ENCODE measurements at regions not wholly inside any gene's neighbourhood (a gene's known extent, or its start where the extent isn't known, plus 50 kb on each side); places are given as distances from the start of the nearest gene placed in this dataset.

DNA sequence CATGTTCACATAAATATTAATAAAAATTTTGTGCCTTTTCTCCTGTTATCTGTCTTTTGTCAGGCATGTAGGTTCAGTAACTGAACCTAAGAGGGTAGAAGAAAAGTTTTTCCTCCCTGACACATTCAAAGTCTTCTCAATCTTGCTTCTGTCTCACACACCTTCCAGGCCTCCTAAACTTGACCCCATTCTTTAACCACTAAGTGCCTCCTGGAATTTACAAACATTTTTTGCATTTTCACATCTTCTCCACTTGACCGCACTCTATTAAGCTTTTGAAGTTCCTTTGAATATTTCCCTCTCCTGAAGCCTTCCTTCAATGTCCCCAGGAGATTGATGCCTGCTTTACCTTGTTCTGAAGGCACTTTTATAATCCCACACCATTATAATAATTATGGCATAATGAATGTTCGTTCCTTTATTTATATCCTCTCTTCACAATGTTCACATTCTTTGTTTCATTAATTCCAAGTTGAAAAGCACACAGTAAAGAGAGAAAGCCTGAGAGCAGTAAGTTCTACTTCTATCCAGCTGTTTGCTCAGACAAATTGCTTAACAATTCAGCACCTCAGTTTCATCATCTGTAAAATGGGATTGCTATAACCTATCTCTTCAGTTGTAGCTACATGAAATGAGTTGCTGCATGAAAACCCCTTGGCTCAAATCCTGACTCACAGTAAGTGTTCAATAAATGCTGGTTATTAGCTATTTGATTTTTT is 184.8 kb upstream of the KLHL29 start:
- DNase-seq (ENCODE audit: low spot score), result no peak

DNA sequence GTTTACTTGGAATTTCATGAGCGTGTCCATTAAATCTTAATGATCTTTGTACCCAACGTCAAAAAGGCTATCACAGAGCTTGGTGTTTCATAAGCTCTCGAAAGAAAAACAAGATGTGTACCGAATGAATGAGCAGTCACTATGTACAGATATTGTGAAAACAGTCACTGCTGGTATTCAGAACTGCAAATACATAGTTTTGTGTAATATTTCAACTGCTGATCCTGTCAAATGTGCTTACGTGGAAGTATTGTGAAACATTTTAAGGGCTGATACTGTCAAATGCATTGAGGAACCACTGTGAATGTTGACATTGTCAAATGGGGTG is 184.2 kb upstream of the KLHL29 start:
- DNase-seq (ENCODE audit: low spot score), result no peak

DNA sequence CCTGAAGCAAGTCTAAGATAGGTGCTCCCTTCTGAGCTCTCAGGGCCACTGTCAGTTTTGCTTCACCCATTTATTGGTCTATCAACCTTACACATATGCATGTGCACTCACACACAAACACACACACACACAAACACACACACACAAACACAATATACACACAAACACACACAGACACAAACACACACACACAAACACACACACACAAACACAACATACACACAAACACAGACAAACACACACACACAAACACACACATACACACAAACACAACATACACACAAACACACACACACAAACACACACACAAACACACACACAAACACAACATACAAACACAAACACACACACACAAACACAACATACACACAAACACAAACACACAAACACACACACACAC is 181.6 kb upstream of the KLHL29 start:
- no peak for DNase-seq (ENCODE audit: low spot score)

DNA sequence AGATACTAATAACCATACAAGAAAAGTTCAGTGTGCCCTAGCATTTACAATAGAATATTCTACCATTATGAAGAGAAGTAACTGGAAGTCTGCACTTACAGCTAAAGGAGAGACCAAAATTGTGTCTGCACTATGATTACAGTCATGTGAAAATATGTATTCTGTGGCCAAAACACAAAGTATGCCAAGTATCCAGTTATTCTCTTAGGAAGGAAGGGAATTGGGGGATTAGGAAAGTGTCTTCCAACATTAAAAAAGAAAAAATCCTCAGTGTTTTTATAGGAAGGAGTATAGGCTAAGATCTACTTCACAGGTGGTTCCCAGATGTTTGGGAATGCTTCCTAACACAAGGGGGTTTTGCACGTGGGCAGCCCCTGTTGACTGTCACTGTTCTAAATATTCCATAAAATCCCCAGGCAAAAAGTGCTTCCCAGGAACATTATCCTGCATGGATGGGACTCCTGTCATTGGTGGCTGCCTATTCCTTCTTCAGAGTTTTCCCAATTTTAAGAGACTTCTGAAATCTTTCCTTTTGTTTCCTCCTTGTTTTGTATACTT is 180.2 kb upstream of the KLHL29 start:
- no peak for DNase-seq (ENCODE audit: low spot score)

DNA sequence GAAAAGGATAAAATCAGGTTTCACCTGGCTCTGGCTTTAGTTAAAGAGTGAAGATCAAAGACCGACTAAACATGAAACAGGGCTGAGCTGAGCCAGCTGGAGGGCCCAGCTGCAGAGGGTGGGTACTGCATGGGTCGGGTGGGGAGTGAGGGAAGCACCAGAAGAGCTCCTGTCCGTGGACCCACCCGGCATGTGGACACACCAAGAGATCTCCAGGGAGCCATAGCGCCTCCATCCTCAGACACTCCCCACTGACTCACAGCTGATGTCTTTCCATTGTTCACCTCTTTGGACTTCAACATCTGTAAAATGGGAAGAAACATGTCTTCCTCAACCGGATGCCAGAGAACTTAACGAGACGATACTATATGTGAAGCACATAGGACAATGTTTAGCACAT is 178.3 kb upstream of the KLHL29 start:
- DNase-seq (ENCODE audit: low spot score), result no peak

DNA sequence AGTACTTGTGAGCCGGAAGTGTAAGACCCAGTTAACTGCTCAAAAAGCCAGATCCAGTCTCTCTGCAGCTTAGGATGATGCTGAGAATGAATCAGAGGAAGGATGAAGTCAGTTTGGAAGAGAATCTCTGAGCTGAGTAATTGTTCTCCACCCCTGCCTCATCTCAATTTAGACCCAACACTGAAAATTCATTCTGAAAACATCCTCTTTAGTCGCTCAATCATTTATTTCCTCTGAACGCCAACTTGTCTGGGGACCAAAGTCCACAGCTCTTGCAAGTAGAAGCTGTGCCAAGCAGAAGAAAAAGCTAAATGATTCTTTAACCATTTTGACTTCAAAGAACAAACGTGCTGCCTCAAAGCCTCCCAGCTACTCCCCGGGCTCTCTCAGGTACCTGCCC is 177.1 kb upstream of the KLHL29 start:
- DNase-seq (ENCODE audit: low spot score), result no peak

DNA sequence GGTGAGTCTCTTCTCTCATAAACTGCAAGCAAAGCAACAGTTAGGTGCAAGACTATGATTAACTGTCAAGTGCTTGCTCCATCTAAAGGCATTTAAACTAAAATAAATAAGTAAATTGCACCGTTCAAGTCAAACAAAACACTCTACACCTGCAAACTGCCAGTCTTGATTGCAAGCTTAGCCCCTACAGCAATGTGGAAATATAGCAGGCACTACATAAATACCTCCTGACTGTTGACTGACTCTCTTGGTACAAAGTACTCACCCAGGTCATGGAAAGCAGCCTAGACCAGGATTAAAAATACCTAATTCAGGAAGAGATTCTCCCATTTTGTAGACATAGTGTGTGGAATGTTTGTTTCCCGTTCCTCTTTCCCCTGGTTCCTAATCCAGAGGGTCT is 176.6 kb upstream of the KLHL29 start:
- DNase-seq (ENCODE audit: low spot score), result no peak

DNA sequence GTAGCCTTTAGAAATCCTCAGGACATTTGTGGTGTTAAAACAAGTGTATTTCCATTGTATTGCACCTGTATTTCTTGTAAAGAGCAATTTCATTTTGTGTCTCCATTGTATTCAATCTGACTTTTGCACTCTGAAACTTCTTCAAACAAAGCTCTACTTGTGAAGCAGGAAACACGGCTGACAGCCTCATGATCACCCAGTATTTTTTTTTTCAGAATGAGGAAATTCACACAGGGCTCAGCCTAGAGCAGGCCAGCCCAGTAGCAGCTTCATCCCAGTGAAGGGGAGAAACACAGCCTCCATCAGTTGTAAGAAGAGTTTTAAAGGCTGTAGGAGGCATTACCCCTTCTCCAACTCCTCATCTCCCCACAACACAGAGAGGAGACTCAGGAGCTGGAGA is 175.9 kb upstream of the KLHL29 start:
- DNase-seq (ENCODE audit: low spot score), result no peak

DNA sequence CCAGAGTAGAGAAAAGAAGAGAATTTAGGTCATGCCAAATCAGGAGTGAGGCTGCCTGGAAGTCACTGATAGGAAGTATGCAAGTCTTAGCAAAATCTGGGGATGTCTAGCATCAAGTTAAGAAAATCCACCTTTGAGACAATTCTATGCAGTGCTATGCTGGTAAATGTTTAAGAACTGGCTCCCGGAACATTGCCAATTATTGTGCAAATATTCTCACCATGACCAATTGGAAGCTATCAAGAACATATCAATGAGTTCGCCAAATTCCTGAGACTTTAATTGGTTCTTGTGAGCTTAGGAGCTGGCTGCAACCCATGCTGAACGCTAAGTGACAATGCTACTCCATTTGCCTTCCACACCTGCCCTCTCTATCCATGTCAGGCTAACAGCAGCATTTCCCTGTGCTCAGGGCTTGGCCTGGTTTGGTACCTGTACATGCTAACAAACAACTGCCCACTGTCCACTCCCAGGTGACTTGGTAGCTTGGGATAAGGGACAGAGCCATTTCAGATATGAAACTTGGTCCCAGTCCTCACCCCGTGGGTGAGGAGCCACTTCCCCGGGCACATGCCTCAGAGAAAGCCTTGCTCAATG is 172.9 kb upstream of the KLHL29 start:
- DNase-seq (ENCODE audit: low spot score), result no peak

DNA sequence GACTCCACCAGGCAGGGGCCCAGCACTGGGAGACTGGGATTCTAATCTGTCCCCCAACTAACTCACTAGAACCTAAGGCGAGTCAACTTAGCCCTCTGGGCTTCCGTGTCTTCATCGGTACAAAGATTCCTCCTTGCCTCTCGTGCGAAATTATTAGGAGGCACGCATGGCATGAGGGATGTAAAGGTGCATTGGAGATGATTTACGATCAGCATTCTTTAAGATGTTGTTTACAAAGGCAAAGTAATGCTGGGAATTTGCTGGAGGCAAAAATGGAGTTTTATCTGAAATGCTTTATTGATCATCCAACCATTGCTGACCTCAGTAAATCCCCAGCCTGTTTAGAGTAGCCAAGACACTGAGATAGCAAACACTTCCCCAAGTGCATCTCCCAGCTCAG is 171.8 kb upstream of the KLHL29 start:
- DNase-seq (ENCODE audit: low spot score), result no peak

DNA sequence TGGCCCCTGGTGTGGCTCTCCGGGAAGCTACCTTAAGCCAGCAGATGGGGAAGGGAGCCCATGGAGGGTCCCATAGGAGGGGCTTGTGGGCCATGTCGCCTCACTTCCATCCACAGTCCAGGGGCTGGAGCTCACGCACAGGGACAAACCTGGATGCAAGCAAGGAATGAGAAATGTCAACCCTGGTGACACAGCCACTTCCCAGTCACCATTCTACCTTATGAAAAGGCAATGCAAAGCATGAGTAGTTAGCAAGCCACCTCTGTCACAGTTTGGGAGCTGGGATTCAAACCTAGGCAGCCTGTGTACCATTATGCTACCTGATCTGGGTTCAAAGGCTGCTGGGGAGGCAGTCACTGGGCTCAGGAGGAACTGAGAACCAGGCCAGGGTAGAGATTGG is 170.0 kb upstream of the KLHL29 start:
- DNase-seq (ENCODE audit: low spot score), result no peak

DNA sequence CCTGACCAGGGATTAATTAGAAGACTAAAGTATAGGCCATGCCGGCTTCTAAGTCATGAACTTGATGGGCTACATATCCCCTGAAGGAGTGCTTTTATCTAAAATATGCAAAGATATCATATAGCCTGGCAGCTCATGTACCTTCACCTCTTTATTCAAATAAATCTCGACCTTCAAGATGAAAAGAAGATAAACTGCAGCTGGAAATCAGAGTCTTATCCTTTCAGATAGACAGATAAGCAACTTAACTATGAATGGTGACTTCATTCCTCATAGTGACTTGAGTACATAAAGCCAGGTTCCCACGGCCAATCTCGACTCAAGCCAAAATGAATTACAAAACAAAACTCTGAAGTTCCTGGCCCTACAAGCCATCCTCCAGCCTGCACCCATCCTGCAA is 165.3 kb upstream of the KLHL29 start:
- no peak for DNase-seq (ENCODE audit: low spot score)

DNA sequence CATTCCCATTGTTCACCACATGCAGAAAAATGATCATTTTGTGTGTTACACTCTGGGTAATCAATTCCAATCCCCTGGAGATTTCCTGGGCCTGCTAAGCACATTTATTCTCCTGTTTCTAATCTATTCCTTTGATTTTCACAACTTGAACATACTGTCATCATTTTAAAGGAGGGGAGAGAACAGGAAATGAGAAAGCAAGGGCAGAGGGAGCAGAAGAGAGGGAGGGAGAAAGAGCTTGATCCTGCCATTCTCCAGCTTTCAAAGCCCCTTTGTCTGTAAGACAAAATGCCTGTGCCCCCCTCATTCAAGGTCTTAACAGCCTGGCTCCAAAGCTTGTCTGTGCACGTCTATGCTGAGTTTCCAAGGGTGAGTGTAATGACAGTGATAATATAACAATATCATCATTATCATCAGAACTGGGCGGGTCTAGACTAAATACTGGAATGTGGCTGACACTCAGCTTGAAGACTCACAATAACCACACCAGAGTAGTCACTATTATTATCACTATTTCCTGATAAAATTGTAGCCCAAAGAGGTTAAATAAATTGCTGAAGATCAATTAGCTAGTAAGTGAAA is 164.4 kb upstream of the KLHL29 start:
- no peak for DNase-seq (ENCODE audit: low spot score)

DNA sequence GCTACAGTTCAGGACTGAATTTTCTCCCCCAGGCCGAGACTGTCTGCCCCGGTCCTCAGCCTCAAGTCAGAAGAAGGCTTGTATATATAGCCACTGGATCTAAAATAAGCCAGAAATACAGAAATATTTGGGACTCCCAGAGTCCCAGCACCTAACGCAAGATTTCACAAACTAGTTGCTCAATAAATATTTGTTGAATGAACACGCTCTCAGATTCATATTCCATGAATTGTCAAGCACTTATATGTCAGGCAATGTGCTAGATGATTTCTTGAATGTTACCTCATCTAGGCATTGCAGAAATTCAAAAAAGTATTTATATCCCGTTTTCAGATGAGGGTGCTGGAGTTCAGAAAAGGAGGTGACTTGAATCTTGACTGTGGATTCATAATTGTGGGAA is 163.7 kb upstream of the KLHL29 start:
- no peak for DNase-seq (ENCODE audit: low spot score)

DNA sequence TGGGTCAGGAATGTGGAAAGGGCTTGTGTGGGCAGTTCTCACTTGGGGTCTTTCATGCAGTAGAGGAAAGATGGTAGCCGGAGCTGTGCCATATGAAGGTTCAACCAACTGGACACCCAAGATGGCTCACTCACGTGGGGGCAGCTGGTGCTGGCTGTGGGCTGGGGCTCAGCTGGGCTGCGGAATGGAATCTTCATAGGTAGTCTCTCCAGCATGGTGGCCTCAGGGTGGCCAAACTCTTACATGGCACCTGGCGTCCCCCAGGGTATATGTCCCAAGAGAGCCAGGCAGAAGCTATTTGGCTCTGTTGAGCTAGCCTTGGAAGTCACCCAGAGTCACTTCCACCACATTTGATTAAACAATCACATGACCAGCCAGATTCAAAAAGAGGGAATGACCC is 163.1 kb upstream of the KLHL29 start:
- DNase-seq (ENCODE audit: low spot score), result no peak

DNA sequence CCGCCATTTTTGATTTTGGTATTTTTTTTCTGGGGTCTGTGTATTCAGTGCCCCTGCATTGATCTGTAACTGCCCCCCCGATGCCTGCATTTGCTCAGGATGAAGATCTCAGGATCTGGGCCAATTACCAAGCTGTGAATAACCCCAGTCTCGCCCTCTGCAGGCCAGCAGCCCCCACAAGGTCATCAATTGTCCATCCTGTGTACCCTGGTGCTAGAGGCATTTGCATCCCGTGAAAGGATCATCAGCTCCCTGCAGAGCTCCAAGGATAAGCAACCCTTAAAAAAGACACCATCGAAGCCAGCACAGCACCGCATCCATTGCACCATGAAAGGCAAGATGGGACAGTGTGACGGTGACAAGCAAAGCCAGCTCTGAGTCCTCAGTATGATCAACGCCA is 154.1 kb upstream of the KLHL29 start:
- DNase-seq (ENCODE audit: low spot score), result no peak

DNA sequence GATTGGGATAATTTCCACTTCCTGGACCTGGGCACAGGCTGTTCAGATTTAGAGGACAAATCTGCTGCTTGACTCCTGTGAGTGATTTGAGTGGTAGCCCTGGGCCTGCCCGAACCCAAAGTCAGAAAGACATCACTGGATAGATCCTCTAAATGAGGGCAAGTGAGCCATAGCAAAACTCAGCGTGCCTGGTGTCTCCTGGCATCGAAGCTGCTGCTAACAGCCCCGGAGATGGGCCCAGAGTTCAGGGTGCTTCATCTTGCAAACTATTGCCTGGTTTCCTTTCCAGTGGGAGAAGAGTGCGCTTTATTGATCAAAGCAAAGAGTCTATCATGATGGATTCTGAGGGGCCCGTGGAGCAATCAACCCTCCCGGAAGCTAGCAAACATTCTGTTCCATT is 153.1 kb upstream of the KLHL29 start:
- no peak for DNase-seq (ENCODE audit: low spot score)

DNA sequence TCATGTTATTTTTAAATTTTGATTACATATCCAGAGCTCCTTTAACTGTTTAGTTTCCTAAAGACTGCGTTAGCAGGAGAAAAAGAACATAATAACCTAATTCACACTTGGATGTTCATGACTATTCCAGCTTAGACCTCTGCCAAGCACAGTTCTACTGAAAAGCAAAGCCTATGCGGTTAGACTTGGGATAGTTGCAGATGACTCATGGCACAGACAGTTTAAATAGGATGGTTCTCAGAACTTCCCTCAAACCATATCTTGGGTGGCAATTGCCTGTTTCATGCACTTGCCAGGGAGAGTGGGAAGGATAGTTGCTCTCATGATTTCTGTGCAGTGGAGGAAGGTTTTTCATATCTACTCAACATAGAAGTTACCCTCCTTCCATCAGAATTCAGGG is 149.7 kb upstream of the KLHL29 start:
- no peak for DNase-seq (ENCODE audit: low spot score)

DNA sequence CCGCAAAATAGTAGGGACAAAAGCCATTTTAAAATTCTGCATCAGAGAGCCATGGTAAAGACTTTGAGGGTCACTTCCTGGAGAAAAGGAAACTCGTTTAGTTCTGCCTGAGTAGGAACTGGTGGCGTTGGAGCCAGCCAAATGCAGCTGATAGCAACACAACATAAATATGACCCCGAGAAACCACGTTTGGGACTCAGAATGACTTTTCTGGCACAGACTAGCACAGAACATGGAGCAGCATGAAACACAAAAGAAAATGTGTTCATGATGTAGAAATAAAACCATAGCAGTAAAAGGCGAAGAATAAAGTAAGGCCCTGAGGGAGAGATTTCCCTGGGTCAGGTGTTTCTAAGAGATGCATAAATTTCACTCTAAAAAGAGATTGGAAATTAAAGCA is 149.2 kb upstream of the KLHL29 start:
- no peak for DNase-seq (ENCODE audit: low spot score)

DNA sequence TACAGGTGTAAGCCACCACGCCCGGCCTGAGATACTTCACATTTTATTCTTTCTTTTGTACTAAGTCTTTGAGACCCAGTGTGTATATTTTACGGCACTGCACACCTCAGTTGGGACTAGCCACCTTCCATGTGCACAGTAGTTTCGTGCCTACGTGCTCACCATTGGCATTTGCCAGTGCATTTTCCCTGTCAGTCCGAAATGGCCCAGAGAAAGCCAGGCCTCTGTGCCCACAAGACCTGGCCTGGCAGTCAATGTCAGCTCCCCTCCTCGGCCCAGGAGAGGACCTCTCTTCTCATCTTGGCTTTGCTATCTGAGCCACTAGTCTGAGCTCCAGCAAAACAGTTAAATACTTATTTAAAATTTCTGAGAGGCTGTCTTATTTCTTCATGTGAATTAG is 147.8 kb upstream of the KLHL29 start:
- no peak for DNase-seq (ENCODE audit: low spot score)

DNA sequence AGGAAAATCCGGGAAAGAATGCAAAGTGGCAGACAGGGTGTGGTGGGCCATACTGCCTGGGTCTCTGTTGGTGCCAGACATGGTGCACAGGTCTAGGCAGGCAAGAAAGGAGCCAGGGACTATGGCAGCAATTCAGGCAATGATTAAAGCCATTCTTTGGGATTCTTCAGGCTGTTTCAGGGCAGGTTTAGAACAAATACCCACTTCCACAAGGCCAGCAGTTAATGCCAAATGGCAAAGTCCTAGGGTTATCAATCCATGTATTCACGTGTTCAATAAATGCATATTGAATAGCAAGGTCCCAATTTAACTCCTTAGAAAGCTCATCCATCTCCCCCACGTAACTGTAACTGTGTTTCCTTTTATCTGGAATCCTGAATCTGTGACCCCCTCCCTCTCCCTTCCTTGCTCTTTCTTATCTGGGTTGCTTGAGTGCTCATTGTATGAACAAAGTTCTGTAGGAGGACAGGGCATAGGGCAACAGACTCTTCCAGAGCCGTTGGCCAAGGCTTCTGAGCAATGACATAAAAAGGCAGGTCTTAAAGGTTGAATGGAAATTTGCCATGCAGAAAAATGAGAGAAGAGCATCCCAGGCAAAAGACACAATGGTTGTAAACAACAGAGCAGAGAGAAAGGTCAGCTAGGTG is 146.8 kb upstream of the KLHL29 start:
- no peak for DNase-seq (ENCODE audit: low spot score)

DNA sequence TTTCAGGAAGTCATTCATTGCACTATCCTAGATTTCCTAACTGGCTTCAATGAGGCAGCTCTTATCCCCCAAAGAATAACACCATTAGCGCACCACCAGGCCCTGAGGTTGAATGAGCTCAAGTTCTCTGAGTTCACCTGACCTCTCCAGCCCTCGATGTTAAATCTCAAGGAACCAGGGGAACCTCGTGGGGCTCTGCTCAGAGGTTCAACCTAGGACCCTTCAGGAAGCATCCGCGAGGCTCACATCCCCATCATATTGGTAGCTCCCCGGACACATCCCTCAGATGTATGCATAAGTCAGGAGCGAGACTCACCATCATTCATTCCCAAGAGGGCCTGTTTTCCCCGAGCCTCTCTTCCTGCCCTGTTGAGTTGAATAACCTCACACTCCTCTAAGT is 145.6 kb upstream of the KLHL29 start:
- DNase-seq (ENCODE audit: low spot score), result no peak

DNA sequence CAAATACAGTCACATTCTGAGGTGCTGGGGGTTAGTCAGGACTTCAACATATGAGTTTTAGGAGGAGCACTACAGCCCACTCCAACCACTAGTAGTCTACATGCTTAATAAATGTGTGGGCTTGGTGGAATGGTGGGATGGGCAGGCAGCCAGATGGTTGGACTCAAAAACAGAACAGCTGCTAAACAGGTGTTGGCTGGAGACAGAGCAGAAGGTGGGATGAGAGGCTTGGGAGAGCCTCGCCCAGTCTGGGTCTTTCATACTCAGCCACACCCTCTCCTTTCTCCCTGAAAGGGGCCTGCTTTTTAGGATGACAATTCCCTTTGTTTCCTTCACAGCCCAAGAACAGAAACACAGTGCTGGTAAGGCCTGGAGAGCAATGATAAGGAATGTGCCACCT is 143.9 kb upstream of the KLHL29 start:
- DNase-seq (ENCODE audit: low spot score), result no peak

Measured in NAMALWA (cell line).